ENCODE measurements at regions not wholly inside any gene's neighbourhood (a gene's known extent, or its start where the extent isn't known, plus 50 kb on each side); places are given as distances from the start of the nearest gene placed in this dataset.

DNA sequence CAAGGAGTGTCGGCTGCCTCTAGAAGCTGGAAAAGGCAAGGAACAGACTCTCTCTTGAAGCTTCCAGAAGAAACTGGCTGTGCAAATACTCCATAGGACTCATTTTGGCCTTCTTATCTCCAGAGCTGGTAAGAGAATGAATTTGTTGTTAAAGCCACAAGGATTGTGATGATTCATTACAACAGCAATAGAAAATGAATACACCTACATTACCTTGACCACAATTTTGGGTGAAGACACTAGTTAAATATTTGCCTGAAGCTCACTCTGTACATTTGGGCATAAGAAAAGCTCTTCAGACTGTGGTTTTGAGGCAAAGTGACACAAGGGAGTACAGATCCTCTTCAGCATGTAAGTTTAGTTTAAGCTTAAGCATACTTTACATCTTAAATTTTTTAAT, 134.5 kb upstream of the TLL1 start:
- TF ChIP-seq, protein P1, sequence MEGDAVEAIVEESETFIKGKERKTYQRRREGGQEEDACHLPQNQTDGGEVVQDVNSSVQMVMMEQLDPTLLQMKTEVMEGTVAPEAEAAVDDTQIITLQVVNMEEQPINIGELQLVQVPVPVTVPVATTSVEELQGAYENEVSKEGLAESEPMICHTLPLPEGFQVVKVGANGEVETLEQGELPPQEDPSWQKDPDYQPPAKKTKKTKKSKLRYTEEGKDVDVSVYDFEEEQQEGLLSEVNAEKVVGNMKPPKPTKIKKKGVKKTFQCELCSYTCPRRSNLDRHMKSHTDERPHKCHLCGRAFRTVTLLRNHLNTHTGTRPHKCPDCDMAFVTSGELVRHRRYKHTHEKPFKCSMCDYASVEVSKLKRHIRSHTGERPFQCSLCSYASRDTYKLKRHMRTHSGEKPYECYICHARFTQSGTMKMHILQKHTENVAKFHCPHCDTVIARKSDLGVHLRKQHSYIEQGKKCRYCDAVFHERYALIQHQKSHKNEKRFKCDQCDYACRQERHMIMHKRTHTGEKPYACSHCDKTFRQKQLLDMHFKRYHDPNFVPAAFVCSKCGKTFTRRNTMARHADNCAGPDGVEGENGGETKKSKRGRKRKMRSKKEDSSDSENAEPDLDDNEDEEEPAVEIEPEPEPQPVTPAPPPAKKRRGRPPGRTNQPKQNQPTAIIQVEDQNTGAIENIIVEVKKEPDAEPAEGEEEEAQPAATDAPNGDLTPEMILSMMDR (IDR thresholded peaks at IDR 0.05; ENCODE audit: borderline replicate concordance, control extremely low read depth, extremely low read depth, insufficient read depth, missing control alignments) = no peak
- in situ Hi-C loops (cut with MboI; ENCODE audit: low sequenced_read_pairs, unreplicated experiment) = no loop called here
- DNase-seq (ENCODE audit: low spot score) = no peak

DNA sequence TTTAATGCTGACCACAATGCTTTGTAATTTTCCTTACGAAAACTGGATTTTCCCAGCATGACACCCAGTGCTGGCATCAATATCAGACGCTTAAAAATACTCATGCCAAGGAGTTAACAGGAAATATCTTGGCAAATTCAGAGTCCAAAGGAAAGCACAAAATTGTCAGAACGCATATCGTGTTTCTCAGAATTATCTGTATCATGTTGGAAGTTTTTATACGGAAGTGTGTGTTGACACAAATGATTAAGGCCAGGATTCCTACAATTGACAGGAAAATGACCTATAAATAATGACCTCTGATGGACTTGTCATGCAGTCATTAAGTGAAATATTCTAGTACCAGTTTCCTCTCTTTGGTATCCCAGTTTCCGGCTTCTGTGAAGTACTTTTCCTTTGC, 132.1 kb upstream of the TLL1 start:
- TF ChIP-seq, protein P1 (IDR thresholded peaks at IDR 0.05; ENCODE audit: borderline replicate concordance, control extremely low read depth, extremely low read depth, insufficient read depth, missing control alignments) = no peak
- no peak for DNase-seq (ENCODE audit: low spot score)
- in situ Hi-C loops (cut with MboI; ENCODE audit: low sequenced_read_pairs, unreplicated experiment) = no loop called here

DNA sequence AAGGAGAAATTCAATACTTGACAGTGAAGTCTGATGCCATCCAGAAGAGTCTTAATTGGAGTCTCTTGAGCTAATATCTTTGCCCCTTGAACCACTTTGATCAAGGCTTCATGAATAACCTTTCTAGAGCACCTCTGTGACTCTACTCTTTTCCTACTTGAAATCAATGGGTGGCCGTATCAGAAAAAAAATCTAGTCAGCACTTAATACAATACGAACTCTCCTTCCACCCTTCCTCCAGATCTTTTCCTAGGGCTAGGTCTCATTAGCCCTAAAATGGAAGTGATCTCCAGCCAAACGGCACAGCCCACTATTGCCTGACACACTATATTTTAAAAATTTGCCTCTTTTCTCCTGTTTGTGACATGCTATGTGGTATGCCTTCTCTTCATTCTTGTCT, 129.6 kb upstream of the TLL1 start:
- in situ Hi-C loops (cut with MboI; ENCODE audit: low sequenced_read_pairs, unreplicated experiment) = no loop called here

DNA sequence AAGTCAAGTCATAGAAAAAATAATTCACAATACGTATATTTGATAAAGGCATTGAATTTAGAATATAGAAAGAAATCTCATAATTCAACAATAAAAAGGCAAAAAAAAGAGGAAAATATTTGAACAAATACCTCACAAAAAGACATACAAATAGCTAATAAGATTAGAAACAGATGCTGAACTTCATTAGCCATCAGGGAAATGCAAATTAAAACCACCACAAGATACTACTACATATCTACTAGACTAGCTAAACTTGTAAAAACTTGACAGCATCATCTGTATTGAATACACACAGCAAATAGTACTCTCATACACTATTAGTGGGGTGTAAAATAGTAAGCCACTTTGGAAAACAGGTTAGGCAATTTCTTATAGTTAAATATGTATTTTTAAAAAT, 128.7 kb upstream of the TLL1 start:
- in situ Hi-C loops (cut with MboI; ENCODE audit: low sequenced_read_pairs, unreplicated experiment) = no loop called here
- TF ChIP-seq, protein P1 (IDR thresholded peaks at IDR 0.05; ENCODE audit: borderline replicate concordance, control extremely low read depth, extremely low read depth, insufficient read depth, missing control alignments) = no peak
- no peak for DNase-seq (ENCODE audit: low spot score)

More for the DNA sequence above, 129.6 kb upstream of the TLL1 start:
- TF ChIP-seq, protein P1 (IDR thresholded peaks at IDR 0.05; ENCODE audit: borderline replicate concordance, control extremely low read depth, extremely low read depth, insufficient read depth, missing control alignments) = no peak
- DNase-seq (ENCODE audit: low spot score) = no peak

DNA sequence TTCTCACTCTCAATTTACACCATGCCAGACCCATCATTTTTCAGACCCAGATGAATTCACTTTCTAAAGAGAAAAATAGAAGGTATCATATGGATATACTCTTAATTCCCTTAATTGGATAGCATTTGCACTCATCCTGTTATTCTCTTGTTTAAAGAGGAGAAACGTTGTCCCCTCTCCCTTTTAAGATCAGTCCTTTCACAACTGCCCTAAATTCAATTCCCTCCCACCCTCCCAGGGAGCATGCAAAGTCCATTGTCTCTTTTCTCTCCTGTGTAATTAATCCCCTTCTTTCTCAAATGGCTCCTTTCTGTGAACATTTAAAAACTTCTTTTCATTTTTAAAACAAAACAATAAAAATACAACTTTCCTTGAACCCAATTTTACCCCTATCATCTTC, 124.7 kb upstream of the TLL1 start:
- in situ Hi-C loops (cut with MboI; ENCODE audit: low sequenced_read_pairs, unreplicated experiment) = no loop called here
- TF ChIP-seq, protein P1 (IDR thresholded peaks at IDR 0.05; ENCODE audit: borderline replicate concordance, control extremely low read depth, extremely low read depth, insufficient read depth, missing control alignments) = no peak

DNA sequence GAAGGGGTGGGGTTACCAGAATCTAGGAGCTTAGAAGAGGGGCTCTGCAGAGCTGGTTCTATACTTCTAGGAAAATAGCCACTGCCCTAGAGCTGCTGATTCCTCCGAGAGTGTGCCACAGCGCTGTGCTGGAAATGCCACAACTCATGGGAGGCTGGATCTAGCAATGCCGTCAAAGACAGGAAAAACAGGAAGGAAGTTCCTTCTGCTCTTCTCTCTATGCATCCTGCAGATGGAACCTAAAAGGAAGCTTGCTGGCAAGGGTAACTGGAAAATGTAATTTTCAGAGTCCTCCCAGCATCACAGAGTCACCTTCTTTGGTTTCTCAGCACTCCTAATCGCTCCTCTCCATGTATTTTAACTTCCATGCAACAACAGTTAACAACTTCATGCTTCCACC, 121.2 kb upstream of the TLL1 start:
- no peak for DNase-seq (ENCODE audit: low spot score)
- in situ Hi-C loops (cut with MboI; ENCODE audit: low sequenced_read_pairs, unreplicated experiment) = no loop called here
- TF ChIP-seq, protein P1 (IDR thresholded peaks at IDR 0.05; ENCODE audit: borderline replicate concordance, control extremely low read depth, extremely low read depth, insufficient read depth, missing control alignments) = no peak

More for the DNA sequence above, 124.7 kb upstream of the TLL1 start:
- DNase-seq (ENCODE audit: low spot score) = no peak

DNA sequence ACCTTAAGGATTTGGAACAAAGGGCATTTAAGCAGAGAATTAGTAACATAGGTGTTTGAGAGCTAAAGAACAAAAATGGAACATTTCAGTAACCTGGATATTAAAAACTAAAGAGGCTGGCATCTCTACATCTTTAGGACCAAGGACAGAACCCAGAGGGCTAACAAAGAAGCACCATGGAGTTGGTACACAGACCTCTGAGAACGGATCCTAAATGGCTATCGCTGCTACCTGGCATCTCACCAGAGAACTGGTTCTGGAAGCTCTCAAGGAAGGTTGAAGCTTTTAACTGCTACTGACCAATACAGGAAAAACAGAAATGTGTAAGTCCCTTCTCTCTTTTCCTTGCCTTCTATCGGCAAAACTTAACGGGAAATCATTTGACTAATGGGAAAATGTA, 118.4 kb upstream of the TLL1 start:
- DNase-seq (ENCODE audit: low spot score) = no peak
- in situ Hi-C loops (cut with MboI; ENCODE audit: low sequenced_read_pairs, unreplicated experiment) = no loop called here
- TF ChIP-seq, protein P1 (IDR thresholded peaks at IDR 0.05; ENCODE audit: borderline replicate concordance, control extremely low read depth, extremely low read depth, insufficient read depth, missing control alignments) = no peak

All from GM13976 (cell line).